Fibroblast of the conjunctiva (primary cell): ENCODE measurements at regions not wholly inside any gene's neighbourhood (a gene's known extent, or its start where the extent isn't known, plus 50 kb on each side); places are given as distances from the start of the nearest gene placed in this dataset.
"Not testable (repeated sequence)": the region's sequence is repeated elsewhere in the genome, so short reads cannot be mapped to it uniquely, and the experiment has no call there.

ENCODE experiments used
- DNase-seq: peaks from one replicate; pipeline ENCODE4 v3.0.0-alpha.2; 2010; ENCODE audit warnings: low read depth

- no peak for DNase-seq
Measured at GRCh38 chr6:167230288-167230687, 60.8 kb upstream of the UNC93A start.

GRCh38 chr6:167232356-167232755 lies 58.8 kb upstream of the UNC93A start:
- DNase-seq: no peak

- no peak for DNase-seq
Measured at GRCh38 chr6:167233490-167233889, 57.6 kb upstream of the UNC93A start.

GRCh38 chr6:167234576-167234975 lies 56.5 kb upstream of the UNC93A start:
- DNase-seq: not testable (repeated sequence)

- DNase-seq: no peak
Measured at GRCh38 chr6:167235005-167235404, 56.1 kb upstream of the UNC93A start.

GRCh38 chr6:167235421-167236238 lies 55.5 kb upstream of the UNC93A start:
- no peak for DNase-seq

- DNase-seq: no peak
Measured at GRCh38 chr6:167236239-167236571, 54.9 kb upstream of the UNC93A start.

- DNase-seq: no peak
Measured at GRCh38 chr6:167237438-167238145, 53.5 kb upstream of the UNC93A start.

GRCh38 chr6:167238146-167238693 lies 52.9 kb upstream of the UNC93A start:
- DNase-seq: no peak

- DNase-seq: no peak
Measured at GRCh38 chr6:167238694-167239467, 52.2 kb upstream of the UNC93A start.

GRCh38 chr6:167239470-167239869 lies 51.6 kb upstream of the UNC93A start:
- not testable (repeated sequence) for DNase-seq

GRCh38 chr6:167240034-167240541 lies 51.0 kb upstream of the UNC93A start:
- no peak for DNase-seq
